ENCODE measurements at regions not wholly inside any gene's neighbourhood (a gene's known extent, or its start where the extent isn't known, plus 50 kb on each side); places are given as distances from the start of the nearest gene placed in this dataset.

GRCh38 chr4:128590034-128590740 lies 219.3 kb upstream of the JADE1 start:
- Histone ChIP-seq H3K27ac (no peak overlapping the region), H2AFZ (no peak overlapping the region), H3K9me3 (ENCODE audit: low read depth) (no peaks in the 10 kb centered on the region), H3K4me2 (no peak overlapping the region), H4K20me1 (ENCODE audit: insufficient read depth, poor library complexity, severe bottlenecking) (no peaks in the 10 kb centered on the region), H3K4me3 (no peak overlapping the region), H3K27me3 (no peaks in the 10 kb centered on the region), H3K4me1 (ENCODE audit: insufficient read depth) (no peaks in the 10 kb centered on the region), H3K79me2 (no peaks in the 10 kb centered on the region), H3K9me2 (replicated peaks; ENCODE audit: insufficient read depth) (no peaks in the 10 kb centered on the region), H3K36me3 (replicated peaks; ENCODE audit: insufficient read depth, low read depth) (no peaks in the 10 kb centered on the region)
- WGBS (ENCODE audit: low lambda C conversion rate, missing lambda C conversion rate) = 85% methylated on average over 9 of the region's 9 CpGs
- no peak for TF ChIP-seq EZH2 (IDR thresholded peaks at IDR 0.05; ENCODE audit: borderline replicate concordance)
- no peak for TF ChIP-seq EZH2phosphoT487 (IDR thresholded peaks at IDR 0.05; ENCODE audit: low read depth, severe bottlenecking, unreplicated experiment)
- TF ChIP-seq, protein P1, sequence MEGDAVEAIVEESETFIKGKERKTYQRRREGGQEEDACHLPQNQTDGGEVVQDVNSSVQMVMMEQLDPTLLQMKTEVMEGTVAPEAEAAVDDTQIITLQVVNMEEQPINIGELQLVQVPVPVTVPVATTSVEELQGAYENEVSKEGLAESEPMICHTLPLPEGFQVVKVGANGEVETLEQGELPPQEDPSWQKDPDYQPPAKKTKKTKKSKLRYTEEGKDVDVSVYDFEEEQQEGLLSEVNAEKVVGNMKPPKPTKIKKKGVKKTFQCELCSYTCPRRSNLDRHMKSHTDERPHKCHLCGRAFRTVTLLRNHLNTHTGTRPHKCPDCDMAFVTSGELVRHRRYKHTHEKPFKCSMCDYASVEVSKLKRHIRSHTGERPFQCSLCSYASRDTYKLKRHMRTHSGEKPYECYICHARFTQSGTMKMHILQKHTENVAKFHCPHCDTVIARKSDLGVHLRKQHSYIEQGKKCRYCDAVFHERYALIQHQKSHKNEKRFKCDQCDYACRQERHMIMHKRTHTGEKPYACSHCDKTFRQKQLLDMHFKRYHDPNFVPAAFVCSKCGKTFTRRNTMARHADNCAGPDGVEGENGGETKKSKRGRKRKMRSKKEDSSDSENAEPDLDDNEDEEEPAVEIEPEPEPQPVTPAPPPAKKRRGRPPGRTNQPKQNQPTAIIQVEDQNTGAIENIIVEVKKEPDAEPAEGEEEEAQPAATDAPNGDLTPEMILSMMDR (IDR thresholded peaks at IDR 0.05; ENCODE audit: poor library complexity) = no peak
- DNase-seq (ENCODE audit: low spot score) = no peak

DNA sequence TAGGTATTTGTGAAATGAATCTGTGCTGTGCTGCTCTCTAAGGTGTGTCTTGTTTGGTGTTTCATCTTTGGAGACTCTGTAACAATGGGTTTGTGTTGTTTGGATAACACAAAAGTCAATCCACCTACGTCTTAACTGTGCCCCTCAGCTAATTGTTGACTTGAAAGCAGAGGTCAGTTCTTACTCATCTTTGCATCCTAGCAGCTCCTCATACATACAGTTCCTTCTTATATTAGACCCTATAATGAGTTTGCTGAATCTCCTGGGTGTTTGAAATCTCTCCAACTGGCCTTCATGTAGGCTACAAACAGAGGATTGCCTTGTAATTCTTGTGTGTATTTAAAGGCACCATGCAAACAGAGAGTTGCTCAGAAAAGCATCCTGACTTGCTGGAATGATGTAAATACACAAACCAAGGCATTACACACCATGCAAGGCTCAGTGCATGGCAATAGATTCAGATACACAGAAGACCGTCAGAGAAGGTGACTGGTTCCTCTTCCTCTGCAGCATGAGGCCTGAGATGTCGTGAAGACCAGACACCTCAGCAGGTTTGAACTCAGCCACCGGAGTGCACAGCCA lies 220.0 kb upstream of the JADE1 start:
- H3K4me1 ChIP-seq (ENCODE audit: insufficient read depth) = no peaks in the 10 kb centered on the region
- H3K79me2 ChIP-seq = no peaks in the 10 kb centered on the region
- H3K4me2 ChIP-seq = no peak overlapping the region
- no peaks in the 10 kb centered on the region for H3K36me3 ChIP-seq (replicated peaks; ENCODE audit: insufficient read depth, low read depth)
- TF ChIP-seq EZH2phosphoT487 (IDR thresholded peaks at IDR 0.05; ENCODE audit: low read depth, severe bottlenecking, unreplicated experiment) (no peak), EZH2 (IDR thresholded peaks at IDR 0.05; ENCODE audit: borderline replicate concordance) (no peak)
- WGBS (ENCODE audit: low lambda C conversion rate, missing lambda C conversion rate) = 80% methylated on average over 4 of the region's 4 CpGs
- no peaks in the 10 kb centered on the region for H4K20me1 ChIP-seq (ENCODE audit: insufficient read depth, poor library complexity, severe bottlenecking)
- H2AFZ ChIP-seq = no peak overlapping the region
- H3K27me3 ChIP-seq = no peaks in the 10 kb centered on the region
- no peak overlapping the region for H3K27ac ChIP-seq
- H3K9me2 ChIP-seq (replicated peaks; ENCODE audit: insufficient read depth) = no peaks in the 10 kb centered on the region
- no peaks in the 10 kb centered on the region for H3K9me3 ChIP-seq (ENCODE audit: low read depth)
- no peak overlapping the region for H3K4me3 ChIP-seq
- no peak for DNase-seq (ENCODE audit: low spot score)

GRCh38 chr4:128587382-128587781 lies 222.1 kb upstream of the JADE1 start:
- DNase-seq (ENCODE audit: low spot score) = no peak
- H3K27me3 ChIP-seq = no peaks in the 10 kb centered on the region
- WGBS (ENCODE audit: low lambda C conversion rate, missing lambda C conversion rate) = 98% methylated on average over 5 of the region's 5 CpGs
- H3K27ac ChIP-seq = no peak overlapping the region
- no peak overlapping the region for H2AFZ ChIP-seq
- no peaks in the 10 kb centered on the region for H3K9me2 ChIP-seq (replicated peaks; ENCODE audit: insufficient read depth)
- no peak overlapping the region for H3K4me2 ChIP-seq
- H3K9me3 ChIP-seq (ENCODE audit: low read depth) = no peaks in the 10 kb centered on the region
- H3K36me3 ChIP-seq (replicated peaks; ENCODE audit: insufficient read depth, low read depth) = no peaks in the 10 kb centered on the region
- no peaks in the 10 kb centered on the region for H3K79me2 ChIP-seq
- H4K20me1 ChIP-seq (ENCODE audit: insufficient read depth, poor library complexity, severe bottlenecking) = no peaks in the 10 kb centered on the region
- no peak overlapping the region for H3K4me3 ChIP-seq
- no peak for TF ChIP-seq EZH2phosphoT487 (IDR thresholded peaks at IDR 0.05; ENCODE audit: low read depth, severe bottlenecking, unreplicated experiment)
- TF ChIP-seq EZH2 (IDR thresholded peaks at IDR 0.05; ENCODE audit: borderline replicate concordance) = no peak
- TF ChIP-seq, protein P1 (IDR thresholded peaks at IDR 0.05; ENCODE audit: poor library complexity) = no peak
- no peaks in the 10 kb centered on the region for H3K4me1 ChIP-seq (ENCODE audit: insufficient read depth)

All from hepatocyte (in vitro differentiated cells).